ENCODE measurements at regions not wholly inside any gene's neighbourhood (a gene's known extent, or its start where the extent isn't known, plus 50 kb on each side); places are given as distances from the start of the nearest gene placed in this dataset.

DNA sequence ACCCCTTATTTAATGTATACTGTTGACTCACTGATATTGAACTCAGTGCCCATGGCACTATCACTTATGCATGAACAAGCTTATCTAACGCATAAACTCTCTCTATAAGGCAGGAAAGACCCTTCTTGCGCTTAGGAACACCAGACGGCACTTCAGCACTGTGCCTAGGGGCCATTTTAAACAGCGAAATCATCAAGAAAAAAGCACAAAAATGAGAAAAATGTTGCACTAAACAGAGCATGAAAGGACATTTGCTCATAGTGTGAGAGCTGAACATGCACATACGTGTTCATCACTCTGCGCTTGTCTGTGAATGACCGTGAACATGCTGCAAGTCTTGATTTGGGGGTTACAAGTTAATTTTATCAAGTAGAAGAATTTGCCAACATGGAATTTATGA lies 109.6 kb downstream of the WDR11 start:
- FAIRE-seq = no peak
- DNase-seq (ENCODE audit: insufficient read length, low spot score) = no peak
- no peak for TF ChIP-seq CTCF (IDR thresholded peaks at IDR 0.05; ENCODE audit: insufficient read depth, missing control alignments)

DNA sequence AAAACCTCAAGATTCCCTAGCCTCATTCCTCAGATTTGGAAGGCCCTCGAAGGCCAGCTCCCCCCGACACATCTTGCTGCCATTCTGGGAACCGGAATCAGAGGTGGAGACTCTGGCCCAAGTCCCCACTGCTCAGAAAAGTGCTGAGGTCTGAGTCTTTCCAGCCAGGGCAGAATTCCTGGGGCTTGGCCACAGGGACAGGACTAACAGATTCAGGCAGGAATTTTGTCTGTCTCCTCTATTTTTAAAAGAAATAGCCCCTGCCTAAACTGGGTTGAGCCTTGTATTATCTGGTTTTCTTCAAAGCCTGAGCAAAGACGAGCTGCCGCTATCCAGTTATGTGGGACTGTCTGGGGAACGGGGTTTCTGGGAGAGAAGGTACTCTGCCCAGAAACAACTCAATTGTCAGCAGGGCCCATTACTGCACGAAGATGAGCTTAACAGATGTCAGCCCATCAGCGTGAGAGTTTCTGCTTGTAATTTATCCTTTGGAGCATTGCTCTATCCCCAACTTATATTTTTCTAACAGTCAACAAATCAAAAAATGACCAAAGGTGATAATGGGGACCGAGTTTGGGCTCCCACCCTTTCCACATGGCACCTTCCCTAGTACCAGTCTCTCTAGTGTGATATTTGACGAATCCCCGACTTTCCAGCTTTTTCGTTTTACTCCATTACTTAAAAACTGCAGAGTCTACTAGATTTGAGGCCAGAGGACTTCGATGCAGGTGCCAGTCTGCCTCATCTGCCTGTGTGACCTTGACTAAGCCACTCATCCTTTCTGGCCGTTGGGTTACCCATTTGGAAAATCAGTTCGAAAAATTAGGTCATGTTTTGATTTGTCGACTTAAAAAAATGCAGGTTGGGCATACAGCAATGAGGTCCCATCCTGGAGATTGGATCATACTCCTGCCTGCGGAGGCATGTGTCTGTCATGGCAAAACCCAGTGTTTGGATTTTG lies 110.9 kb downstream of the WDR11 start:
- TF ChIP-seq CTCF (IDR thresholded peaks at IDR 0.05; ENCODE audit: insufficient read depth, missing control alignments) = no peak
- no peak for FAIRE-seq
- DNase-seq (ENCODE audit: insufficient read length, low spot score) = no peak

- TF ChIP-seq CTCF (IDR thresholded peaks at IDR 0.05; ENCODE audit: insufficient read depth, missing control alignments) = no peak
- no peak for DNase-seq (ENCODE audit: insufficient read length, low spot score)
- FAIRE-seq = no peak
Observed at GRCh38 chr10:120962756-120963593, 111.8 kb downstream of the WDR11 start.

GRCh38 chr10:120963594-120964220 lies 112.5 kb downstream of the WDR11 start:
- no peak for TF ChIP-seq CTCF (IDR thresholded peaks at IDR 0.05; ENCODE audit: insufficient read depth, missing control alignments)
- FAIRE-seq = no peak
- no peak for DNase-seq (ENCODE audit: insufficient read length, low spot score)

- no peak for TF ChIP-seq CTCF (IDR thresholded peaks at IDR 0.05; ENCODE audit: insufficient read depth, missing control alignments)
- DNase-seq (ENCODE audit: insufficient read length, low spot score) (no peak), FAIRE-seq (no peak)
Observed at GRCh38 chr10:120966657-120967045, 115.5 kb downstream of the WDR11 start.

DNA sequence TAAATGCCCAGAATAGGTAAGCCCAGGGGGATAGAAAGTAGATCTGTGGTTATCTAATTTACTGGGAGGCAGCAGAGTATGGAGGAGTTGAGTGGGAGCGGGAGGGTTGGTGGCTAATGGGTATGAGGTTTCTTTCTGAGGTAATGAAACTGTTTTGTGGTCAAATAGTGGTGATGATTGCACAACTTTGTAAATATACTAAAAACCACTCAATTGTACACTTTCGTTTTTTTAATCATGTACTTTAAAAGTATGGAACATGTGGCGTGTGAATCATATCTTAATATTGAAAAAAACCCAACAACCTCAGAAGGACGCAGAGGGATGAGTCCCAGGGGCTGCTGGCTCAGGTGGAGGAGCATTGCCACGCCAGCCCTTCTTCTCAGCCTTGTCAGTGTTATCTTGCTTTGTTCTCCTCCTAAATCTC lies 118.1 kb downstream of the WDR11 start:
- TF ChIP-seq CTCF (IDR thresholded peaks at IDR 0.05; ENCODE audit: insufficient read depth, missing control alignments) = no peak
- FAIRE-seq = no peak
- no peak for DNase-seq (ENCODE audit: insufficient read length, low spot score)
